ENCODE measurements at regions not wholly inside any gene's neighbourhood (a gene's known extent, or its start where the extent isn't known, plus 50 kb on each side); places are given as distances from the start of the nearest gene placed in this dataset.

DNA sequence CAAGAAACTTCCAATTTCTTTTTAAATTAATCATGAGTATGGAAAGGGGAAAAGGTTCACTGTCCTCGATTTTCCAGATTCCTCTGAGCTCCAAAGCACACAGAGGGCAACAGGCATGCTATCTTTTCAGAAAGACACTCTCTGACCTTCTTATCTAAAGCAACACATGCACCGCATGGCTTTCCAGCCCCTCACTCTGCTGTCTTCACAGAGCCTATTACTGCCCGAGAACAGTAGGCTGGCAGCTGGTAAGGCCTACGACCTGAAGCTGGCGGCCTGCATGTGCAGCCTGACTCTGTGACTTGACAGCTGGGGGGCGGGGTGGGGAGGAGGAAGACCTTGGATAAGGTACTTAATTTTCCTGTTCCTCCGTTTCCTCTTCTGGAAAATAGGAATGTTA is 86.3 kb downstream of the ELOVL4 start:
- TF ChIP-seq CEBPB (IDR thresholded peaks at IDR 0.05) (no peak), FOXM1 (IDR thresholded peaks at IDR 0.05; ENCODE audit: borderline replicate concordance, low read depth) (no peak), TEAD4 (IDR thresholded peaks at IDR 0.05) (no peak), RAD21 (IDR thresholded peaks at IDR 0.05; ENCODE audit: low read depth) (no peak), TAF1 (IDR thresholded peaks at IDR 0.05; ENCODE audit: low read depth) (no peak), YY1 (IDR thresholded peaks at IDR 0.05; ENCODE audit: low read depth) (no peak), ZBTB7A (IDR thresholded peaks at IDR 0.05; ENCODE audit: low read depth) (no peak), TCF12 (IDR thresholded peaks at IDR 0.05; ENCODE audit: low read depth) (no peak), CREB1 (IDR thresholded peaks at IDR 0.05; ENCODE audit: low read depth) (no peak)
- TF ChIP-seq, protein P1, sequence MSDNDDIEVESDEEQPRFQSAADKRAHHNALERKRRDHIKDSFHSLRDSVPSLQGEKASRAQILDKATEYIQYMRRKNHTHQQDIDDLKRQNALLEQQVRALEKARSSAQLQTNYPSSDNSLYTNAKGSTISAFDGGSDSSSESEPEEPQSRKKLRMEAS (IDR thresholded peaks at IDR 0.05), result no peak
- TF ChIP-seq, protein P2, sequence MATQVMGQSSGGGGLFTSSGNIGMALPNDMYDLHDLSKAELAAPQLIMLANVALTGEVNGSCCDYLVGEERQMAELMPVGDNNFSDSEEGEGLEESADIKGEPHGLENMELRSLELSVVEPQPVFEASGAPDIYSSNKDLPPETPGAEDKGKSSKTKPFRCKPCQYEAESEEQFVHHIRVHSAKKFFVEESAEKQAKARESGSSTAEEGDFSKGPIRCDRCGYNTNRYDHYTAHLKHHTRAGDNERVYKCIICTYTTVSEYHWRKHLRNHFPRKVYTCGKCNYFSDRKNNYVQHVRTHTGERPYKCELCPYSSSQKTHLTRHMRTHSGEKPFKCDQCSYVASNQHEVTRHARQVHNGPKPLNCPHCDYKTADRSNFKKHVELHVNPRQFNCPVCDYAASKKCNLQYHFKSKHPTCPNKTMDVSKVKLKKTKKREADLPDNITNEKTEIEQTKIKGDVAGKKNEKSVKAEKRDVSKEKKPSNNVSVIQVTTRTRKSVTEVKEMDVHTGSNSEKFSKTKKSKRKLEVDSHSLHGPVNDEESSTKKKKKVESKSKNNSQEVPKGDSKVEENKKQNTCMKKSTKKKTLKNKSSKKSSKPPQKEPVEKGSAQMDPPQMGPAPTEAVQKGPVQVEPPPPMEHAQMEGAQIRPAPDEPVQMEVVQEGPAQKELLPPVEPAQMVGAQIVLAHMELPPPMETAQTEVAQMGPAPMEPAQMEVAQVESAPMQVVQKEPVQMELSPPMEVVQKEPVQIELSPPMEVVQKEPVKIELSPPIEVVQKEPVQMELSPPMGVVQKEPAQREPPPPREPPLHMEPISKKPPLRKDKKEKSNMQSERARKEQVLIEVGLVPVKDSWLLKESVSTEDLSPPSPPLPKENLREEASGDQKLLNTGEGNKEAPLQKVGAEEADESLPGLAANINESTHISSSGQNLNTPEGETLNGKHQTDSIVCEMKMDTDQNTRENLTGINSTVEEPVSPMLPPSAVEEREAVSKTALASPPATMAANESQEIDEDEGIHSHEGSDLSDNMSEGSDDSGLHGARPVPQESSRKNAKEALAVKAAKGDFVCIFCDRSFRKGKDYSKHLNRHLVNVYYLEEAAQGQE (IDR thresholded peaks at IDR 0.05; ENCODE audit: low read depth), result no peak

Measured in Ishikawa (cell line).